GM12878 (cell line): ENCODE measurements at regions not wholly inside any gene's neighbourhood (a gene's known extent, or its start where the extent isn't known, plus 50 kb on each side); places are given as distances from the start of the nearest gene placed in this dataset.

ENCODE experiments used
- ATAC-seq: fragments of 200-7000 bp; cut with Tn5 transposase; 3 replicates; pipeline ENCODE4 v1.9.1; 2020; ENCODE audit warnings: mild to moderate bottlenecking, moderate library complexity
- BruUV-seq: library from RNA; stranded (reverse); fragments of 400-500 nt; replicated peaks from 2 replicates; lab custom pipeline; 2021; lab: Mats Ljungman, UMichigan
- CTCF ChIA-PET: fragments of 300-600 bp; sonication (Branson Sonifier 250); formaldehyde crosslinking; extraction: SDS; loops from one replicate; lab custom pipeline; 2021; ENCODE audit warnings: inconsistent platforms; lab: Yijun Ruan, JAX
- POLR2A ChIA-PET: fragments of 350-600 bp; formaldehyde crosslinking; extraction: SDS; loops from one replicate; lab custom pipeline; 2021; ENCODE audit warnings: inconsistent platforms; lab: Charles Lee
- RAD21 ChIA-PET: fragments of 300-600 bp; sonication (Branson Sonifier 250); formaldehyde crosslinking; loops from one replicate; lab custom pipeline; 2023; ENCODE audit warnings: antibody characterized with exemption; ENCODE audit not compliant: unreplicated experiment; lab: Charles Lee
- SMC1A ChIA-PET: fragments of 300-600 bp; sonication (Branson Sonifier 250); formaldehyde crosslinking; loops from one replicate; lab custom pipeline; 2023; ENCODE audit not compliant: unreplicated experiment, uncharacterized antibody; lab: Charles Lee
- DNase-seq: peaks from one replicate; pipeline ENCODE4 v3.0.0-alpha.2; 2011; ENCODE audit warnings: low read depth, low spot score
- FAIRE-seq: peaks from 3 replicates; lab custom pipeline; 2011; peaks lifted over from hg19 to GRCh38; lab: Jason Lieb, UNC
- H2AFZ ChIP-seq: 2 replicates; pipeline ENCODE4 v1.6.0; 2011; ENCODE audit warnings: low read depth, low read length, control low read depth; ENCODE audit not compliant: control insufficient read depth
- H3K27ac ChIP-seq: 2 replicates; pipeline ENCODE4 v1.5.1; 2011; ENCODE audit warnings: control low read depth; ENCODE audit not compliant: control insufficient read depth, insufficient read depth
- H3K27me3 ChIP-seq, 2 experiments: replicated peaks in 1 of 2; 2 replicates each; pipeline versions ENCODE4 v1.6.0 to v1.6.1; 2011; ENCODE audit warnings: low read length in 1 of 2; ENCODE audit not compliant: control insufficient read depth in 2 of 2, insufficient read depth in 2 of 2
- H3K36me3 ChIP-seq, 2 experiments: 2 replicates each; pipeline ENCODE4 v1.5.1; 2011; ENCODE audit warnings: low read length in 1 of 2; ENCODE audit not compliant: control insufficient read depth in 2 of 2, insufficient read depth in 2 of 2
- H3K4me1 ChIP-seq: 2 replicates; pipeline ENCODE4 v1.6.1; 2011; ENCODE audit warnings: mild to moderate bottlenecking, low read length, moderate library complexity, mixed read lengths; ENCODE audit not compliant: control insufficient read depth, insufficient read depth
- H3K4me2 ChIP-seq: 2 replicates; pipeline ENCODE4 v1.6.0; 2011; ENCODE audit warnings: control low read depth; ENCODE audit not compliant: control insufficient read depth, insufficient read depth
- H3K4me3 ChIP-seq: fragments of 200-600 bp; sonication (generic); 2 replicates; pipeline ENCODE4 v1.5.1; 2016
- H3K79me2 ChIP-seq: 2 replicates; pipeline ENCODE4 v1.6.0; 2011; ENCODE audit warnings: low read length; ENCODE audit not compliant: control insufficient read depth, insufficient read depth
- H3K9ac ChIP-seq: 2 replicates; pipeline ENCODE4 v1.8.0; 2011; ENCODE audit warnings: low read length, control low read depth, mixed read lengths; ENCODE audit not compliant: control insufficient read depth, insufficient read depth
- H3K9me3 ChIP-seq: replicated peaks from 3 replicates; pipeline ENCODE4 v1.5.1; 2011; ENCODE audit warnings: mild to moderate bottlenecking, low read length; ENCODE audit not compliant: control insufficient read depth, insufficient read depth
- H4K20me1 ChIP-seq: 2 replicates; pipeline ENCODE4 v1.6.0; 2011; ENCODE audit not compliant: control insufficient read depth, insufficient read depth
- HCFC1 ChIP-seq: fragments of 150-350 bp; IDR thresholded peaks from 2 replicates; pipeline ENCODE4 v1.6.1; 2014; ENCODE audit warnings: low read length
- HDAC6 ChIP-seq: fragments of 200-600 bp; sonication (generic); IDR thresholded peaks from one replicate; pipeline ENCODE4 v1.8.0; 2017; ENCODE audit warnings: antibody characterized with exemption; ENCODE audit not compliant: unreplicated experiment
- PAX5 ChIP-seq: IDR thresholded peaks from 2 replicates; pipeline ENCODE4 v1.6.1; 2011; ENCODE audit warnings: low read depth, low read length, borderline replicate concordance
- ZZZ3 ChIP-seq: IDR thresholded peaks from 2 replicates; pipeline ENCODE4 v1.6.1; 2011; ENCODE audit warnings: low read depth; ENCODE audit not compliant: control insufficient read depth, insufficient read length
- WGBS: methylation state at CpG from one replicate; pipeline ENCODE4 v1.1.6; 2016; ENCODE audit warnings: low lambda C conversion rate; ENCODE audit not compliant: insufficient replicate concordance, insufficient coverage; ENCODE audit errors: missing lambda C conversion rate; 5-methylcytosine and 5-hydroxymethylcytosine counted together
- in situ Hi-C: fragments of 300-500 bp; cut with MboI; formaldehyde crosslinking; loops from 9 replicates; pipeline ENCODE4 v1.14.3; 2018; ENCODE audit warnings: mixed read lengths
- intact Hi-C: fragments of 100-400 bp; cut with micrococcal nuclease; formaldehyde crosslinking; loops from one replicate; pipeline ENCODE4 v1.14.2; 2022; ENCODE audit not compliant: unreplicated experiment
- TF ChIP-seq, protein P1 (sequence below): fragments of 450-650 bp; formaldehyde crosslinking; IDR thresholded peaks from 2 replicates; pipeline ENCODE4 v1.5.0; 2022; ENCODE audit warnings: mild to moderate bottlenecking, missing genetic modification characterization
- TF ChIP-seq, protein P2 (sequence below): fragments of 450-650 bp; IDR thresholded peaks from 2 replicates; pipeline ENCODE4 v1.6.1; 2016; ENCODE audit warnings: mild to moderate bottlenecking, moderate library complexity, borderline replicate concordance
- TF ChIP-seq, protein P3 (sequence below): IDR thresholded peaks from 2 replicates; pipeline ENCODE4 v1.6.1; 2012; ENCODE audit warnings: low read depth, low read length, improper control_type of control experiment
- TF ChIP-seq, protein P4 (sequence below): fragments of 450-650 bp; IDR thresholded peaks from 2 replicates; pipeline ENCODE4 v1.6.1; 2017; ENCODE audit warnings: borderline replicate concordance
- TF ChIP-seq, protein P5 (sequence below): fragments of 450-650 bp; IDR thresholded peaks from 2 replicates; pipeline ENCODE4 v1.6.1; 2016; ENCODE audit warnings: mild to moderate bottlenecking
- TF ChIP-seq, protein P6 (sequence below): fragments of 450-650 bp; IDR thresholded peaks from 2 replicates; pipeline ENCODE4 v1.6.1; 2017; ENCODE audit warnings: antibody characterized with exemption, mild to moderate bottlenecking, moderate library complexity

DNA sequence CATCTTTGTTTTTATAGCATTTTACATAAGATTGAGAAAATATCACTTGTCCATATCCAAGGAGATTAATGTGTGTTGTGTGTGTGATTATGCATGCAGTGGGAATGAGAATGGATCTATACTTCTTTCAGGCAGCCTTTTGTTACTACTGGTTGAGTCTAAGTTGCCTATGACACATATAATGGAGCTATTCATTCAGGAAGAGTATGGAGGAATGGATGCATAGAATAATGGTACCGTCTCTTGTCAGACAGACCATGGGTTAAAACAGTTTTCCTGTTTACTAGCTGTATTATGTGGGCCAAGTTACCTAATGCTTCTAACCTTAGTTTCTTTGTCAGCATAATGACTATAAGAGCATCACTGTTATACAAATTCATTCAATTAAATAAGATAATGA, 155.4 kb upstream of the KYNU start:
- H3K9me3 ChIP-seq, result no peaks in the 10 kb centered on the region
- no peaks in the 10 kb centered on the region for H3K79me2 ChIP-seq
- no peak overlapping the region for H3K9ac ChIP-seq
- FAIRE-seq (no peak), DNase-seq (no peak), ATAC-seq (no peak)
- WGBS, result 100% methylated on average over 1 of the region's 1 CpG
- no peak overlapping the region for H2AFZ ChIP-seq
- no peaks in the 10 kb centered on the region for H4K20me1 ChIP-seq
- intact Hi-C loops, result no loop called here
- H3K36me3 ChIP-seq, result no peaks in the 10 kb centered on the region
- in situ Hi-C loops, result no loop called here
- CTCF ChIA-PET, result no interaction called here
- no peak overlapping the region for H3K4me3 ChIP-seq
- H3K27me3 ChIP-seq, result no peaks in the 10 kb centered on the region
- RAD21 ChIA-PET, result no interaction called here
- SMC1A ChIA-PET, result interaction anchor here (0.7 kb wide), 1 partner anchor 32 kb away, joined by 5 read pairs; no protein-coding TSS in a partner anchor
- H3K4me2 ChIP-seq, result no peak overlapping the region
- no TSS peak for BruUV-seq
- H3K4me1 ChIP-seq, result peaks cover 3% of the 10 kb centered on the region; the same call in 1 of the 2 replicates
- POLR2A ChIA-PET, result no interaction called here
- no peak overlapping the region for H3K27ac ChIP-seq
- TF ChIP-seq, protein P1, sequence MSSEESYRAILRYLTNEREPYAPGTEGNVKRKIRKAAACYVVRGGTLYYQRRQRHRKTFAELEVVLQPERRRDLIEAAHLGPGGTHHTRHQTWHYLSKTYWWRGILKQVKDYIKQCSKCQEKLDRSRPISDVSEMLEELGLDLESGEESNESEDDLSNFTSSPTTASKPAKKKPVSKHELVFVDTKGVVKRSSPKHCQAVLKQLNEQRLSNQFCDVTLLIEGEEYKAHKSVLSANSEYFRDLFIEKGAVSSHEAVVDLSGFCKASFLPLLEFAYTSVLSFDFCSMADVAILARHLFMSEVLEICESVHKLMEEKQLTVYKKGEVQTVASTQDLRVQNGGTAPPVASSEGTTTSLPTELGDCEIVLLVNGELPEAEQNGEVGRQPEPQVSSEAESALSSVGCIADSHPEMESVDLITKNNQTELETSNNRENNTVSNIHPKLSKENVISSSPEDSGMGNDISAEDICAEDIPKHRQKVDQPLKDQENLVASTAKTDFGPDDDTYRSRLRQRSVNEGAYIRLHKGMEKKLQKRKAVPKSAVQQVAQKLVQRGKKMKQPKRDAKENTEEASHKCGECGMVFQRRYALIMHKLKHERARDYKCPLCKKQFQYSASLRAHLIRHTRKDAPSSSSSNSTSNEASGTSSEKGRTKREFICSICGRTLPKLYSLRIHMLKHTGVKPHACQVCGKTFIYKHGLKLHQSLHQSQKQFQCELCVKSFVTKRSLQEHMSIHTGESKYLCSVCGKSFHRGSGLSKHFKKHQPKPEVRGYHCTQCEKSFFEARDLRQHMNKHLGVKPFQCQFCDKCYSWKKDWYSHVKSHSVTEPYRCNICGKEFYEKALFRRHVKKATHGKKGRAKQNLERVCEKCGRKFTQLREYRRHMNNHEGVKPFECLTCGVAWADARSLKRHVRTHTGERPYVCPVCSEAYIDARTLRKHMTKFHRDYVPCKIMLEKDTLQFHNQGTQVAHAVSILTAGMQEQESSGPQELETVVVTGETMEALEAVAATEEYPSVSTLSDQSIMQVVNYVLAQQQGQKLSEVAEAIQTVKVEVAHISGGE (CRISPR knock-in tag), result no peak
- TF ChIP-seq, protein P2, sequence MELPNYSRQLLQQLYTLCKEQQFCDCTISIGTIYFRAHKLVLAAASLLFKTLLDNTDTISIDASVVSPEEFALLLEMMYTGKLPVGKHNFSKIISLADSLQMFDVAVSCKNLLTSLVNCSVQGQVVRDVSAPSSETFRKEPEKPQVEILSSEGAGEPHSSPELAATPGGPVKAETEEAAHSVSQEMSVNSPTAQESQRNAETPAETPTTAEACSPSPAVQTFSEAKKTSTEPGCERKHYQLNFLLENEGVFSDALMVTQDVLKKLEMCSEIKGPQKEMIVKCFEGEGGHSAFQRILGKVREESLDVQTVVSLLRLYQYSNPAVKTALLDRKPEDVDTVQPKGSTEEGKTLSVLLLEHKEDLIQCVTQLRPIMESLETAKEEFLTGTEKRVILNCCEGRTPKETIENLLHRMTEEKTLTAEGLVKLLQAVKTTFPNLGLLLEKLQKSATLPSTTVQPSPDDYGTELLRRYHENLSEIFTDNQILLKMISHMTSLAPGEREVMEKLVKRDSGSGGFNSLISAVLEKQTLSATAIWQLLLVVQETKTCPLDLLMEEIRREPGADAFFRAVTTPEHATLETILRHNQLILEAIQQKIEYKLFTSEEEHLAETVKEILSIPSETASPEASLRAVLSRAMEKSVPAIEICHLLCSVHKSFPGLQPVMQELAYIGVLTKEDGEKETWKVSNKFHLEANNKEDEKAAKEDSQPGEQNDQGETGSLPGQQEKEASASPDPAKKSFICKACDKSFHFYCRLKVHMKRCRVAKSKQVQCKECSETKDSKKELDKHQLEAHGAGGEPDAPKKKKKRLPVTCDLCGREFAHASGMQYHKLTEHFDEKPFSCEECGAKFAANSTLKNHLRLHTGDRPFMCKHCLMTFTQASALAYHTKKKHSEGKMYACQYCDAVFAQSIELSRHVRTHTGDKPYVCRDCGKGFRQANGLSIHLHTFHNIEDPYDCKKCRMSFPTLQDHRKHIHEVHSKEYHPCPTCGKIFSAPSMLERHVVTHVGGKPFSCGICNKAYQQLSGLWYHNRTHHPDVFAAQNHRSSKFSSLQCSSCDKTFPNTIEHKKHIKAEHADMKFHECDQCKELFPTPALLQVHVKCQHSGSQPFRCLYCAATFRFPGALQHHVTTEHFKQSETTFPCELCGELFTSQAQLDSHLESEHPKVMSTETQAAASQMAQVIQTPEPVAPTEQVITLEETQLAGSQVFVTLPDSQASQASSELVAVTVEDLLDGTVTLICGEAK, result no peak
- TF ChIP-seq, protein P3, sequence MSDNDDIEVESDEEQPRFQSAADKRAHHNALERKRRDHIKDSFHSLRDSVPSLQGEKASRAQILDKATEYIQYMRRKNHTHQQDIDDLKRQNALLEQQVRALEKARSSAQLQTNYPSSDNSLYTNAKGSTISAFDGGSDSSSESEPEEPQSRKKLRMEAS, result no peak
- TF ChIP-seq PAX5, result no peak
- TF ChIP-seq, protein P4, sequence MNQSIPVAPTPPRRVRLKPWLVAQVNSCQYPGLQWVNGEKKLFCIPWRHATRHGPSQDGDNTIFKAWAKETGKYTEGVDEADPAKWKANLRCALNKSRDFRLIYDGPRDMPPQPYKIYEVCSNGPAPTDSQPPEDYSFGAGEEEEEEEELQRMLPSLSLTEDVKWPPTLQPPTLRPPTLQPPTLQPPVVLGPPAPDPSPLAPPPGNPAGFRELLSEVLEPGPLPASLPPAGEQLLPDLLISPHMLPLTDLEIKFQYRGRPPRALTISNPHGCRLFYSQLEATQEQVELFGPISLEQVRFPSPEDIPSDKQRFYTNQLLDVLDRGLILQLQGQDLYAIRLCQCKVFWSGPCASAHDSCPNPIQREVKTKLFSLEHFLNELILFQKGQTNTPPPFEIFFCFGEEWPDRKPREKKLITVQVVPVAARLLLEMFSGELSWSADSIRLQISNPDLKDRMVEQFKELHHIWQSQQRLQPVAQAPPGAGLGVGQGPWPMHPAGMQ, result no peak
- TF ChIP-seq HDAC6, result no peak
- no peak for TF ChIP-seq HCFC1
- TF ChIP-seq, protein P5, sequence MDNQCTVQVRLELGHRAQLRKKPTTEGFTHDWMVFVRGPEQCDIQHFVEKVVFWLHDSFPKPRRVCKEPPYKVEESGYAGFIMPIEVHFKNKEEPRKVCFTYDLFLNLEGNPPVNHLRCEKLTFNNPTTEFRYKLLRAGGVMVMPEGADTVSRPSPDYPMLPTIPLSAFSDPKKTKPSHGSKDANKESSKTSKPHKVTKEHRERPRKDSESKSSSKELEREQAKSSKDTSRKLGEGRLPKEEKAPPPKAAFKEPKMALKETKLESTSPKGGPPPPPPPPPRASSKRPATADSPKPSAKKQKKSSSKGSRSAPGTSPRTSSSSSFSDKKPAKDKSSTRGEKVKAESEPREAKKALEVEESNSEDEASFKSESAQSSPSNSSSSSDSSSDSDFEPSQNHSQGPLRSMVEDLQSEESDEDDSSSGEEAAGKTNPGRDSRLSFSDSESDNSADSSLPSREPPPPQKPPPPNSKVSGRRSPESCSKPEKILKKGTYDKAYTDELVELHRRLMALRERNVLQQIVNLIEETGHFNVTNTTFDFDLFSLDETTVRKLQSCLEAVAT, result no peak
- TF ChIP-seq ZZZ3, result no peak
- TF ChIP-seq, protein P6, sequence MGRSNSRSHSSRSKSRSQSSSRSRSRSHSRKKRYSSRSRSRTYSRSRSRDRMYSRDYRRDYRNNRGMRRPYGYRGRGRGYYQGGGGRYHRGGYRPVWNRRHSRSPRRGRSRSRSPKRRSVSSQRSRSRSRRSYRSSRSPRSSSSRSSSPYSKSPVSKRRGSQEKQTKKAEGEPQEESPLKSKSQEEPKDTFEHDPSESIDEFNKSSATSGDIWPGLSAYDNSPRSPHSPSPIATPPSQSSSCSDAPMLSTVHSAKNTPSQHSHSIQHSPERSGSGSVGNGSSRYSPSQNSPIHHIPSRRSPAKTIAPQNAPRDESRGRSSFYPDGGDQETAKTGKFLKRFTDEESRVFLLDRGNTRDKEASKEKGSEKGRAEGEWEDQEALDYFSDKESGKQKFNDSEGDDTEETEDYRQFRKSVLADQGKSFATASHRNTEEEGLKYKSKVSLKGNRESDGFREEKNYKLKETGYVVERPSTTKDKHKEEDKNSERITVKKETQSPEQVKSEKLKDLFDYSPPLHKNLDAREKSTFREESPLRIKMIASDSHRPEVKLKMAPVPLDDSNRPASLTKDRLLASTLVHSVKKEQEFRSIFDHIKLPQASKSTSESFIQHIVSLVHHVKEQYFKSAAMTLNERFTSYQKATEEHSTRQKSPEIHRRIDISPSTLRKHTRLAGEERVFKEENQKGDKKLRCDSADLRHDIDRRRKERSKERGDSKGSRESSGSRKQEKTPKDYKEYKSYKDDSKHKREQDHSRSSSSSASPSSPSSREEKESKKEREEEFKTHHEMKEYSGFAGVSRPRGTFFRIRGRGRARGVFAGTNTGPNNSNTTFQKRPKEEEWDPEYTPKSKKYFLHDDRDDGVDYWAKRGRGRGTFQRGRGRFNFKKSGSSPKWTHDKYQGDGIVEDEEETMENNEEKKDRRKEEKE, result no peak
